22Rv1 (cell line): ENCODE measurements at regions not wholly inside any gene's neighbourhood (a gene's known extent, or its start where the extent isn't known, plus 50 kb on each side); places are given as distances from the start of the nearest gene placed in this dataset.

ENCODE experiments used
- CTCF ChIP-seq: fragments of 450-650 bp; IDR thresholded peaks from 2 replicates; pipeline ENCODE4 v1.5.1; 2017; ENCODE audit warnings: mild to moderate bottlenecking
- ZFX ChIP-seq: fragments of 450-650 bp; IDR thresholded peaks from 2 replicates; pipeline ENCODE4 v1.6.1; 2017; ENCODE audit warnings: antibody characterized with exemption, borderline replicate concordance

- no peak for TF ChIP-seq CTCF
- TF ChIP-seq ZFX = no peak
Observed at GRCh38 chr16:5838071-5838470, 740.5 kb upstream of the EEF2KMT start.
